ENCODE measurements at regions not wholly inside any gene's neighbourhood (a gene's known extent, or its start where the extent isn't known, plus 50 kb on each side); places are given as distances from the start of the nearest gene placed in this dataset.

DNA sequence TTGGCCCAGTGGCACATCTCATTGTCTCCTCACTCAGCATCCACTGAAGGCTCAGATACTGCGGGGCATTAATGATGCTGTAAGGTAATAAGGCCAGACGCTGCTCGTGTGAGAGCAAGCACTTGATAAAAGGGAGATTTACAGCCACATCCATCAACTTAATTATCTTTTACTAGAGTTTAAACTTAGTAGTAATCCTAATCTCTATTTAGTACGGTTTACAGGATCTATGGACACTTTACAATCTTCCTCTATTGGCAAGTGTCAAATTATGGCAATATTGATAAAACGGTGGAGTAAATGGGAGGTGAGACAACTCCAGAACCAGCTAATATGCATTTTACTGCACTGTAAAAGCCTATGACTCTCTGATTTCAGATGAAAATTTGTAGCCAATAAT, 192.7 kb upstream of the GPR12 start:
- no TSS peak for BruUV-seq (replicated peaks)
- Histone ChIP-seq H3K4me2 (ENCODE audit: insufficient read depth, low read length) (no peak overlapping the region), H3K79me2 (ENCODE audit: control insufficient read depth, insufficient read depth, low read length) (no peaks in the 10 kb centered on the region), H4K20me1 (replicated peaks; ENCODE audit: control insufficient read depth, insufficient read depth, low read length) (no peaks in the 10 kb centered on the region), H2AFZ (ENCODE audit: low read depth, low read length) (no peak overlapping the region), H3K9me1 (ENCODE audit: control insufficient read depth, insufficient read depth, low read length) (no peaks in the 10 kb centered on the region), H3K9ac (ENCODE audit: insufficient read depth in 1 of 2, low read depth in 2 of 2, low read length in 2 of 2) (no peak overlapping the region), H3K9me3 (replicated peaks; ENCODE audit: control insufficient read depth, insufficient read depth, low read depth, low read length) (no peaks in the 10 kb centered on the region), H3K4me3 (no peak overlapping the region), H3K36me3 (ENCODE audit: control insufficient read depth, insufficient read depth, low read length) (no peaks in the 10 kb centered on the region), H3K4me1 (replicated peaks in 1 of 2; ENCODE audit: control insufficient read depth in 2 of 2, insufficient read depth in 2 of 2, low read length in 2 of 2) (peaks cover 14 to 18% of the 10 kb centered on the region in 2 experiments; a peak in 4 of 5 replicates), H3K27me3 (ENCODE audit: control insufficient read depth in 2 of 2, insufficient read depth in 2 of 2, low read length in 2 of 2) (no peaks in the 10 kb centered on the region), H3K27ac (ENCODE audit: extremely low read depth, low read depth, low read length) (no peak overlapping the region)
- ChIA-PET POLR2A (interaction anchor here (2.4 kb wide), 1 partner anchor 10 kb away, joined by 7 read pairs; no protein-coding TSS in a partner anchor), CTCF (ENCODE audit: low intra/inter-chr PET ratio) (no interaction called here)
- WGBS (ENCODE audit: insufficient coverage, low coverage, missing lambda C conversion rate), result 20% methylated on average over 5 of the region's 5 CpGs
- no peak for TF ChIP-seq TBL1XR1 (IDR thresholded peaks at IDR 0.05; ENCODE audit: low read length in 2 of 2)
- no peak for TF ChIP-seq C11orf30 (IDR thresholded peaks at IDR 0.05; ENCODE audit: low read depth)
- TF ChIP-seq CBX3 (IDR thresholded peaks at IDR 0.05; ENCODE audit: borderline replicate concordance in 1 of 2, low read length in 2 of 2), result no peak
- TF ChIP-seq, protein P1, sequence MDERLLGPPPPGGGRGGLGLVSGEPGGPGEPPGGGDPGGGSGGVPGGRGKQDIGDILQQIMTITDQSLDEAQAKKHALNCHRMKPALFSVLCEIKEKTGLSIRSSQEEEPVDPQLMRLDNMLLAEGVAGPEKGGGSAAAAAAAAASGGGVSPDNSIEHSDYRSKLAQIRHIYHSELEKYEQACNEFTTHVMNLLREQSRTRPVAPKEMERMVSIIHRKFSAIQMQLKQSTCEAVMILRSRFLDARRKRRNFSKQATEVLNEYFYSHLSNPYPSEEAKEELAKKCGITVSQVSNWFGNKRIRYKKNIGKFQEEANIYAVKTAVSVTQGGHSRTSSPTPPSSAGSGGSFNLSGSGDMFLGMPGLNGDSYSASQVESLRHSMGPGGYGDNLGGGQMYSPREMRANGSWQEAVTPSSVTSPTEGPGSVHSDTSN (CRISPR knock-in tag; IDR thresholded peaks at IDR 0.05; ENCODE audit: low read depth), result no peak
- TF ChIP-seq, protein P1 (tag; conservative IDR thresholded peaks at IDR 0.05; ENCODE audit: low read depth), result no peak
- no peak for TF ChIP-seq ZNF561 (CRISPR knock-in tag; conservative IDR thresholded peaks at IDR 0.05)
- no peak for TF ChIP-seq JUNB (CRISPR knock-in tag; conservative IDR thresholded peaks at IDR 0.05)
- no peak for TF ChIP-seq HDAC1 (IDR thresholded peaks at IDR 0.05)
- TF ChIP-seq, protein P2, sequence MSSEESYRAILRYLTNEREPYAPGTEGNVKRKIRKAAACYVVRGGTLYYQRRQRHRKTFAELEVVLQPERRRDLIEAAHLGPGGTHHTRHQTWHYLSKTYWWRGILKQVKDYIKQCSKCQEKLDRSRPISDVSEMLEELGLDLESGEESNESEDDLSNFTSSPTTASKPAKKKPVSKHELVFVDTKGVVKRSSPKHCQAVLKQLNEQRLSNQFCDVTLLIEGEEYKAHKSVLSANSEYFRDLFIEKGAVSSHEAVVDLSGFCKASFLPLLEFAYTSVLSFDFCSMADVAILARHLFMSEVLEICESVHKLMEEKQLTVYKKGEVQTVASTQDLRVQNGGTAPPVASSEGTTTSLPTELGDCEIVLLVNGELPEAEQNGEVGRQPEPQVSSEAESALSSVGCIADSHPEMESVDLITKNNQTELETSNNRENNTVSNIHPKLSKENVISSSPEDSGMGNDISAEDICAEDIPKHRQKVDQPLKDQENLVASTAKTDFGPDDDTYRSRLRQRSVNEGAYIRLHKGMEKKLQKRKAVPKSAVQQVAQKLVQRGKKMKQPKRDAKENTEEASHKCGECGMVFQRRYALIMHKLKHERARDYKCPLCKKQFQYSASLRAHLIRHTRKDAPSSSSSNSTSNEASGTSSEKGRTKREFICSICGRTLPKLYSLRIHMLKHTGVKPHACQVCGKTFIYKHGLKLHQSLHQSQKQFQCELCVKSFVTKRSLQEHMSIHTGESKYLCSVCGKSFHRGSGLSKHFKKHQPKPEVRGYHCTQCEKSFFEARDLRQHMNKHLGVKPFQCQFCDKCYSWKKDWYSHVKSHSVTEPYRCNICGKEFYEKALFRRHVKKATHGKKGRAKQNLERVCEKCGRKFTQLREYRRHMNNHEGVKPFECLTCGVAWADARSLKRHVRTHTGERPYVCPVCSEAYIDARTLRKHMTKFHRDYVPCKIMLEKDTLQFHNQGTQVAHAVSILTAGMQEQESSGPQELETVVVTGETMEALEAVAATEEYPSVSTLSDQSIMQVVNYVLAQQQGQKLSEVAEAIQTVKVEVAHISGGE (CRISPR knock-in tag; IDR thresholded peaks at IDR 0.05), result no peak
- TF ChIP-seq ZFX (CRISPR knock-in tag; IDR thresholded peaks at IDR 0.05), result no peak
- no peak for TF ChIP-seq NCOA6 (IDR thresholded peaks at IDR 0.05)
- in situ Hi-C loops (cut with MboI) (loop anchor here (10.0 kb wide), 1 partner anchor 1032 kb away; the partner anchor contains the start of gene URAD), intact Hi-C loops (cut with micrococcal nuclease) (no loop called here)
- ATAC-seq (no peak), FAIRE-seq (no peak), DNase-seq (ENCODE audit: extremely low read depth in 1 of 4, low spot score in 3 of 4) (no peak)

All from K562 (cell line).